ENCODE measurements at regions not wholly inside any gene's neighbourhood (a gene's known extent, or its start where the extent isn't known, plus 50 kb on each side); places are given as distances from the start of the nearest gene placed in this dataset.

DNA sequence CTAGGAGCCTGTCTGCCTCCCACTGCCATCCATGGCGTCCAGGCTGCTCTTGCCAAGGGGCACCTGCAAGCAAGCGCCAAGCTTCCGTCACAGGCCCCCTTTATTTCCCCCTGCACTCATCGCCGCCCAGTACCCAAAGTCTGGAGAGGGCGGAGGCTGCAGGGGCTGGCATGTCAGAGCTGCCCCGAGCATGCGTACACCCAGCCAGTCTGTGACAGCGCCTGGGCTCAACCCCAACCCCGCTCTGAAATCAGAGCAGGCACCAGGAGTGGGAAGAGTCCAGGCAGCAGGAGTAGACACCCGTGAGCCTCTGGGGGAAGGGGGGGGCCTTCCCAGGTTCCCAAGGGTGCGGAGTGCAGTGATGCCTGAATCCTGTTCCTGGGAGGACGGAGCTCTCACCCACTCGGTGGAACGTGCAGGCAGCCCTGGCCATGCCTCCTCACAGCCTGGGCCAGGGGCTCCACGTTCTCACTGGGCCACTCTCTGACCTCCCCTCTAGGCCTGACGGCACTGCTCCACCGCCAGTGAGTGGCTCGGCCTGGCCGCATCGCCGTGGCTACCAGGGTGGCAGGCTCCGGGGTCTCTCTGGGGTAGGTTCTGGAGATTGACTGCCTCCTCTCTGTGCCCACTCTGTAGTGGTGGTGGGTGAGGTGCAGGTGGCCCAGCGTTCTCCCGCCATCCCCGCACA, 469.0 kb downstream of the CDH9 start:
- no peaks in the 10 kb centered on the region for H3K9me3 ChIP-seq (ENCODE audit: low read length)
- TF ChIP-seq EZH2 (IDR thresholded peaks at IDR 0.05; ENCODE audit: borderline replicate concordance, insufficient read depth, low read length, poor library complexity, severe bottlenecking) (no peak), POLR2AphosphoS5 (IDR thresholded peaks at IDR 0.05) (no peak), MXI1 (conservative IDR thresholded peaks at IDR 0.05; ENCODE audit: poor library complexity, severe bottlenecking) (no peak), RAD21 (conservative IDR thresholded peaks at IDR 0.05) (no peak), TAF1 (IDR thresholded peaks at IDR 0.05; ENCODE audit: low read depth) (no peak), EP300 (conservative IDR thresholded peaks at IDR 0.05; ENCODE audit: poor library complexity, severe bottlenecking) (no peak), SMC3 (conservative IDR thresholded peaks at IDR 0.05; ENCODE audit: poor library complexity) (no peak)
- TF ChIP-seq, protein P1, sequence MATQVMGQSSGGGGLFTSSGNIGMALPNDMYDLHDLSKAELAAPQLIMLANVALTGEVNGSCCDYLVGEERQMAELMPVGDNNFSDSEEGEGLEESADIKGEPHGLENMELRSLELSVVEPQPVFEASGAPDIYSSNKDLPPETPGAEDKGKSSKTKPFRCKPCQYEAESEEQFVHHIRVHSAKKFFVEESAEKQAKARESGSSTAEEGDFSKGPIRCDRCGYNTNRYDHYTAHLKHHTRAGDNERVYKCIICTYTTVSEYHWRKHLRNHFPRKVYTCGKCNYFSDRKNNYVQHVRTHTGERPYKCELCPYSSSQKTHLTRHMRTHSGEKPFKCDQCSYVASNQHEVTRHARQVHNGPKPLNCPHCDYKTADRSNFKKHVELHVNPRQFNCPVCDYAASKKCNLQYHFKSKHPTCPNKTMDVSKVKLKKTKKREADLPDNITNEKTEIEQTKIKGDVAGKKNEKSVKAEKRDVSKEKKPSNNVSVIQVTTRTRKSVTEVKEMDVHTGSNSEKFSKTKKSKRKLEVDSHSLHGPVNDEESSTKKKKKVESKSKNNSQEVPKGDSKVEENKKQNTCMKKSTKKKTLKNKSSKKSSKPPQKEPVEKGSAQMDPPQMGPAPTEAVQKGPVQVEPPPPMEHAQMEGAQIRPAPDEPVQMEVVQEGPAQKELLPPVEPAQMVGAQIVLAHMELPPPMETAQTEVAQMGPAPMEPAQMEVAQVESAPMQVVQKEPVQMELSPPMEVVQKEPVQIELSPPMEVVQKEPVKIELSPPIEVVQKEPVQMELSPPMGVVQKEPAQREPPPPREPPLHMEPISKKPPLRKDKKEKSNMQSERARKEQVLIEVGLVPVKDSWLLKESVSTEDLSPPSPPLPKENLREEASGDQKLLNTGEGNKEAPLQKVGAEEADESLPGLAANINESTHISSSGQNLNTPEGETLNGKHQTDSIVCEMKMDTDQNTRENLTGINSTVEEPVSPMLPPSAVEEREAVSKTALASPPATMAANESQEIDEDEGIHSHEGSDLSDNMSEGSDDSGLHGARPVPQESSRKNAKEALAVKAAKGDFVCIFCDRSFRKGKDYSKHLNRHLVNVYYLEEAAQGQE (IDR thresholded peaks at IDR 0.05; ENCODE audit: borderline replicate concordance) = no peak
- TF ChIP-seq, protein P2, sequence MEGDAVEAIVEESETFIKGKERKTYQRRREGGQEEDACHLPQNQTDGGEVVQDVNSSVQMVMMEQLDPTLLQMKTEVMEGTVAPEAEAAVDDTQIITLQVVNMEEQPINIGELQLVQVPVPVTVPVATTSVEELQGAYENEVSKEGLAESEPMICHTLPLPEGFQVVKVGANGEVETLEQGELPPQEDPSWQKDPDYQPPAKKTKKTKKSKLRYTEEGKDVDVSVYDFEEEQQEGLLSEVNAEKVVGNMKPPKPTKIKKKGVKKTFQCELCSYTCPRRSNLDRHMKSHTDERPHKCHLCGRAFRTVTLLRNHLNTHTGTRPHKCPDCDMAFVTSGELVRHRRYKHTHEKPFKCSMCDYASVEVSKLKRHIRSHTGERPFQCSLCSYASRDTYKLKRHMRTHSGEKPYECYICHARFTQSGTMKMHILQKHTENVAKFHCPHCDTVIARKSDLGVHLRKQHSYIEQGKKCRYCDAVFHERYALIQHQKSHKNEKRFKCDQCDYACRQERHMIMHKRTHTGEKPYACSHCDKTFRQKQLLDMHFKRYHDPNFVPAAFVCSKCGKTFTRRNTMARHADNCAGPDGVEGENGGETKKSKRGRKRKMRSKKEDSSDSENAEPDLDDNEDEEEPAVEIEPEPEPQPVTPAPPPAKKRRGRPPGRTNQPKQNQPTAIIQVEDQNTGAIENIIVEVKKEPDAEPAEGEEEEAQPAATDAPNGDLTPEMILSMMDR (IDR thresholded peaks at IDR 0.05; ENCODE audit: poor library complexity, severe bottlenecking) = no peak
- no peaks in the 10 kb centered on the region for H3K36me3 ChIP-seq (ENCODE audit: insufficient read depth, low read length)
- no peaks in the 10 kb centered on the region for H3F3A ChIP-seq (ENCODE audit: insufficient read depth, low read length, poor library complexity, severe bottlenecking)
- no peaks in the 10 kb centered on the region for H3K9me2 ChIP-seq (ENCODE audit: insufficient read depth, low read length)
- no peak overlapping the region for H2AFZ ChIP-seq (ENCODE audit: low read depth, low read length)
- H3K27ac ChIP-seq (ENCODE audit: low read length) = no peak overlapping the region
- no peaks in the 10 kb centered on the region for H4K20me1 ChIP-seq (ENCODE audit: insufficient read depth)
- H3K4me2 ChIP-seq (ENCODE audit: low read length) = no peak overlapping the region
- H3K9ac ChIP-seq (ENCODE audit: low read length) = no peak overlapping the region
- no peaks in the 10 kb centered on the region for H3K27me3 ChIP-seq (ENCODE audit: insufficient read depth, low read depth, low read length)
- no peak overlapping the region for H3K4me3 ChIP-seq (ENCODE audit: low read length)
- no peaks in the 10 kb centered on the region for H3K79me2 ChIP-seq (replicated peaks; ENCODE audit: insufficient read depth, low read length)

DNA sequence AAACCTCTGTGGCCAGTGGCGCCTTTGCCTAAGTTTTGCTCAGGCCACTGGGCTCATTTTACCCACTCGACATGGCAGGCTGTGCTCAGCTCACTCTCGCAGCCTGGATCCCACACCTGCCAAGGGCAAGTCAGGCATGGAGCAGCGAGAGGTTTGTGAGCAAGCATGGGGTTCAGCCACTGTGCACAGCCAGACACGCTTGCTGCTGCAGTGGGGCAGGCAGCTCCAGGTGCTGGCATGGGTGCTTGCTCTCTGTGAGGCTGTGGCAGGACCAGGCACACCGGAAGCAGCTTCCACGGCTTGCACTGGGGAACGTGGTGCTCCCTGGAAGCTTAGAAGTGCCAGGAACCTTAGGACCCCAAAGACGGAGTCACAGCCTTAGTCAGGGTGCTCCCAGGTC, 470.1 kb downstream of the CDH9 start:
- Histone ChIP-seq H3K9me3 (ENCODE audit: low read length) (no peaks in the 10 kb centered on the region), H3K36me3 (ENCODE audit: insufficient read depth, low read length) (no peaks in the 10 kb centered on the region), H3K79me2 (replicated peaks; ENCODE audit: insufficient read depth, low read length) (no peaks in the 10 kb centered on the region), H3K4me3 (ENCODE audit: low read length) (no peak overlapping the region), H2AFZ (ENCODE audit: low read depth, low read length) (no peak overlapping the region), H3K9me2 (ENCODE audit: insufficient read depth, low read length) (no peaks in the 10 kb centered on the region), H3K27ac (ENCODE audit: low read length) (no peak overlapping the region), H3K27me3 (ENCODE audit: insufficient read depth, low read depth, low read length) (no peaks in the 10 kb centered on the region), H3K4me2 (ENCODE audit: low read length) (no peak overlapping the region), H3F3A (ENCODE audit: insufficient read depth, low read length, poor library complexity, severe bottlenecking) (no peaks in the 10 kb centered on the region), H3K9ac (ENCODE audit: low read length) (no peak overlapping the region), H4K20me1 (ENCODE audit: insufficient read depth) (no peaks in the 10 kb centered on the region)
- TF ChIP-seq EP300 (conservative IDR thresholded peaks at IDR 0.05; ENCODE audit: poor library complexity, severe bottlenecking) (no peak), EZH2 (IDR thresholded peaks at IDR 0.05; ENCODE audit: borderline replicate concordance, insufficient read depth, low read length, poor library complexity, severe bottlenecking) (no peak), MXI1 (conservative IDR thresholded peaks at IDR 0.05; ENCODE audit: poor library complexity, severe bottlenecking) (no peak), SMC3 (conservative IDR thresholded peaks at IDR 0.05; ENCODE audit: poor library complexity) (no peak), RAD21 (conservative IDR thresholded peaks at IDR 0.05) (no peak), POLR2AphosphoS5 (IDR thresholded peaks at IDR 0.05) (no peak)
- TF ChIP-seq, protein P1 (IDR thresholded peaks at IDR 0.05; ENCODE audit: borderline replicate concordance) = no peak
- TF ChIP-seq, protein P2 (IDR thresholded peaks at IDR 0.05; ENCODE audit: poor library complexity, severe bottlenecking) = no peak
